ENCODE measurements at regions not wholly inside any gene's neighbourhood (a gene's known extent, or its start where the extent isn't known, plus 50 kb on each side); places are given as distances from the start of the nearest gene placed in this dataset.

DNA sequence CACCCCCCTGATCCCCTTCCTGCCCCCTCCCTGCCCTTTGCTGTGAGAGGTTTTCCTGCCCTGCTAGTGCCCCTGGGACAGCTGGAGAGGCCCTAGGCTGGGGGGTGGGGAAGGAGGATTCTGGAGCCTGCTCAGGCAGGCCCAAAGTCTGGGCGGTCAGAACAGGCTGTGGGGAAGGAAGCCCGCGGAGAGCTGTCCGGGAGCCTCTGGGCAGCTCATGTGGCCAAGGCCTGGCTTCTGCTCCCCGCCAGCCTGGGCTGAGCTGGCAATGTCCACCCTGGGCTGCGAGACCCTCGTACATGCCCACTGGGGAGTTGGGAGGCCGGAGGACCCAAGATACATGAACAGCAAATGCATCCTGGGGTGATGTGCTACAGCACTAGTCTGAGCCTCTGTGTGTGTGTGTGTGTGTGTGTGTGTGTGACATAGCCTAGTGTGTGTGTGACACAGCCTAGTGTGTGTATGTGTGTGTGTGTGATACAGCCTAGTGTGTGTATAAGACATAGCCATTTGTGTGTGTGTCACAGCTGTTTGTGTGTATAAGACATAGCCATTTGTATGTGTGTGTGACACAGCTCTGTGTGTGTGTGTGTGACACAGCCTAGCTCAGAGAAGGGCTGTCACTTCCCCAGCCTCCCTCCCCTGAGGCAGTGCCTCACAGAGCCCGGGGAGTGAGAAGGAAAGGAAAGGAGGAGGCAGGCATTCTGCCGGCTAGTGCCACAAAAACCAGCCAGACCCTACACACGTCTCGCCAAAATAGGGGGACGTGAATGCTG is 201.4 kb upstream of the CIBAR2 start:
- H3K27me3 ChIP-seq (ENCODE audit: insufficient read depth, low read length): no peaks in the 10 kb centered on the region
- no peak overlapping the region for H2BK12ac ChIP-seq (ENCODE audit: low read length)
- no peak overlapping the region for H2BK120ac ChIP-seq (ENCODE audit: insufficient read depth, low read length, poor library complexity)
- H4K12ac ChIP-seq (ENCODE audit: low read depth, low read length): no peak overlapping the region
- no peak overlapping the region for H3K4me2 ChIP-seq (ENCODE audit: low read length)
- no peaks in the 10 kb centered on the region for H3K79me2 ChIP-seq (ENCODE audit: control insufficient read depth, insufficient read depth, low read length, poor library complexity)
- H3K4ac ChIP-seq (ENCODE audit: low read depth, low read length): no peak overlapping the region
- H3K4me1 ChIP-seq (ENCODE audit: control insufficient read depth in 1 of 2, insufficient read depth in 2 of 2, low read length in 2 of 2): peaks cover 12% of the 10 kb centered on the region in 2 experiments
- no peak for DNase-seq
- no peak overlapping the region for H3K14ac ChIP-seq (ENCODE audit: low read length)
- no CpG with 5 or more reads among the region's 13 CpGs for WGBS (ENCODE audit: extremely low coverage, insufficient coverage, insufficient read length)
- no peaks in the 10 kb centered on the region for H3K79me1 ChIP-seq (ENCODE audit: low read length)
- H2AK5ac ChIP-seq (ENCODE audit: low read length): no peak overlapping the region
- no peak overlapping the region for H3K23ac ChIP-seq (ENCODE audit: low read length)
- no peak overlapping the region for H3K4me3 ChIP-seq (ENCODE audit: low read depth, low read length)
- H3K9me3 ChIP-seq (ENCODE audit: insufficient read depth, low read depth, low read length): peaks cover 2% of the 10 kb centered on the region
- no peak overlapping the region for H4K91ac ChIP-seq (ENCODE audit: low read depth, low read length)
- H4K8ac ChIP-seq (ENCODE audit: low read depth, low read length): no peak overlapping the region
- no peak overlapping the region for H3K27ac ChIP-seq (ENCODE audit: low read depth, low read length)
- H2AFZ ChIP-seq (ENCODE audit: insufficient read depth, low read length, poor library complexity): no peak overlapping the region
- H2BK5ac ChIP-seq (ENCODE audit: low read depth, low read length, poor library complexity): no peak overlapping the region
- no peak overlapping the region for H3K9ac ChIP-seq (ENCODE audit: low read length)
- H3K18ac ChIP-seq (ENCODE audit: low read length): no peak overlapping the region
- no peaks in the 10 kb centered on the region for H3K36me3 ChIP-seq (ENCODE audit: control insufficient read depth in 1 of 2, insufficient read depth in 2 of 2, low read length in 2 of 2)

DNA sequence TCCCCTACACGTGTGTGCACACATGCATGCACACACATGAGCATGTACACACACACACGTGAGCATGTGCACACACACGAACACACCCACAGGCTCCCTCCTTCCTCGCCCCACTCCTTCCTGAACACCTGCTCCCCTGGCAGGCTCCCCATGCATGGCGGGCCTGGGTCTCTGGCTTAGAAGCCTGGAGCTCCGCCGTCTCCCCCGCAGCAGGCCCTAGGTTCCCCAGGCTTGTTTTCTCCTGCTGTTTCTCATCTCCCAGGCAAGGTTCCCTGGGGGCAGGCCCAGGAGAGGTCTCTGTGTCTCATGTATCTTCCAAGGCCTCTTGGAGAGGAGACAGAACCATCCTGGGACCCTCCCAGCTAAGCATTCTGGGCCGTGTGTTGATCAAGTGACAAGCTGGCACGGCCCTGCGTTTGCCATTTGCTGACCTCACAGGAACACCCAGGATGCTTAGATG is 202.3 kb upstream of the CIBAR2 start:
- H3K4me2 ChIP-seq (ENCODE audit: low read length): no peak overlapping the region
- H2AFZ ChIP-seq (ENCODE audit: insufficient read depth, low read length, poor library complexity): no peak overlapping the region
- H2BK5ac ChIP-seq (ENCODE audit: low read depth, low read length, poor library complexity): no peak overlapping the region
- H4K8ac ChIP-seq (ENCODE audit: low read depth, low read length): no peak overlapping the region
- no peak overlapping the region for H3K9ac ChIP-seq (ENCODE audit: low read length)
- H2AK5ac ChIP-seq (ENCODE audit: low read length): no peak overlapping the region
- WGBS (ENCODE audit: extremely low coverage, insufficient coverage, insufficient read length): no CpG with 5 or more reads among the region's 11 CpGs
- H3K27ac ChIP-seq (ENCODE audit: low read depth, low read length): no peak overlapping the region
- H4K91ac ChIP-seq (ENCODE audit: low read depth, low read length): no peak overlapping the region
- no peaks in the 10 kb centered on the region for H3K79me2 ChIP-seq (ENCODE audit: control insufficient read depth, insufficient read depth, low read length, poor library complexity)
- no peaks in the 10 kb centered on the region for H3K79me1 ChIP-seq (ENCODE audit: low read length)
- H3K9me3 ChIP-seq (ENCODE audit: insufficient read depth, low read depth, low read length): peaks cover 2% of the 10 kb centered on the region
- H2BK12ac ChIP-seq (ENCODE audit: low read length): no peak overlapping the region
- no peak overlapping the region for H2BK120ac ChIP-seq (ENCODE audit: insufficient read depth, low read length, poor library complexity)
- DNase-seq: no peak
- H4K12ac ChIP-seq (ENCODE audit: low read depth, low read length): no peak overlapping the region
- H3K4me1 ChIP-seq (ENCODE audit: control insufficient read depth in 1 of 2, insufficient read depth in 2 of 2, low read length in 2 of 2): peaks cover 12% of the 10 kb centered on the region in 2 experiments
- H3K4ac ChIP-seq (ENCODE audit: low read depth, low read length): no peak overlapping the region
- H3K23ac ChIP-seq (ENCODE audit: low read length): no peak overlapping the region
- no peaks in the 10 kb centered on the region for H3K27me3 ChIP-seq (ENCODE audit: insufficient read depth, low read length)
- no peak overlapping the region for H3K18ac ChIP-seq (ENCODE audit: low read length)
- H3K36me3 ChIP-seq (ENCODE audit: control insufficient read depth in 1 of 2, insufficient read depth in 2 of 2, low read length in 2 of 2): no peaks in the 10 kb centered on the region
- H3K14ac ChIP-seq (ENCODE audit: low read length): no peak overlapping the region
- no peak overlapping the region for H3K4me3 ChIP-seq (ENCODE audit: low read depth, low read length)

DNA sequence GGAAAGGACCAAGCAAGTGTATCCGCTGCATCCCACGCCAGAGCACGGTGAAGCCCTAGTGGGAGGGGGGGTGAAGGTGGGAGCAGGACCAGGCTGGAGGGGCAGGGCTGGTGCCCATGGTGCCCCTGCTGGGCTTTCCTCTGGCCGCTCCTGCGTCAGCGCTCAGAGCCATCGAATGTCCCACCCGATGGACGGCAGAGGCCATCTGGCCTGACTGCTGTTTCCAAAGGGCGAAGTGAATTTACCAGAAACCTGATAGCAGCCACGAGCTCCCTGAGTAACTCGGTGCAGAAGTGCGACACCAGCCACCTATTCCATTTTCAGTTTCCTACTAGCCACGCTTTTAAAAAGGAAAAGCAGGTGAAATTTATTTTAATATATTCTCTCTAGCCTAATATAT is 203.6 kb upstream of the CIBAR2 start:
- Histone ChIP-seq H3K9ac (ENCODE audit: low read length) (no peak overlapping the region), H3K79me1 (ENCODE audit: low read length) (no peaks in the 10 kb centered on the region), H2BK5ac (ENCODE audit: low read depth, low read length, poor library complexity) (no peak overlapping the region), H3K4me1 (ENCODE audit: control insufficient read depth in 1 of 2, insufficient read depth in 2 of 2, low read length in 2 of 2) (peaks cover 12% of the 10 kb centered on the region in 2 experiments), H3K79me2 (ENCODE audit: control insufficient read depth, insufficient read depth, low read length, poor library complexity) (no peaks in the 10 kb centered on the region), H4K8ac (ENCODE audit: low read depth, low read length) (no peak overlapping the region), H3K23ac (ENCODE audit: low read length) (no peak overlapping the region), H4K91ac (ENCODE audit: low read depth, low read length) (no peak overlapping the region), H3K18ac (ENCODE audit: low read length) (no peak overlapping the region), H3K4me2 (ENCODE audit: low read length) (no peak overlapping the region), H3K27ac (ENCODE audit: low read depth, low read length) (no peak overlapping the region), H3K36me3 (ENCODE audit: control insufficient read depth in 1 of 2, insufficient read depth in 2 of 2, low read length in 2 of 2) (no peaks in the 10 kb centered on the region), H3K14ac (ENCODE audit: low read length) (no peak overlapping the region), H3K9me3 (ENCODE audit: insufficient read depth, low read depth, low read length) (peaks cover 2% of the 10 kb centered on the region), H2AFZ (ENCODE audit: insufficient read depth, low read length, poor library complexity) (no peak overlapping the region), H2BK12ac (ENCODE audit: low read length) (no peak overlapping the region), H2AK5ac (ENCODE audit: low read length) (no peak overlapping the region), H3K4ac (ENCODE audit: low read depth, low read length) (no peak overlapping the region), H3K27me3 (ENCODE audit: insufficient read depth, low read length) (no peaks in the 10 kb centered on the region), H3K4me3 (ENCODE audit: low read depth, low read length) (no peak overlapping the region), H2BK120ac (ENCODE audit: insufficient read depth, low read length, poor library complexity) (no peak overlapping the region), H4K12ac (ENCODE audit: low read depth, low read length) (no peak overlapping the region)
- whole genome bisulfite sequencing (ENCODE audit: extremely low coverage, insufficient coverage, insufficient read length): no CpG with 5 or more reads among the region's 14 CpGs
- DNase-seq: no peak

DNA sequence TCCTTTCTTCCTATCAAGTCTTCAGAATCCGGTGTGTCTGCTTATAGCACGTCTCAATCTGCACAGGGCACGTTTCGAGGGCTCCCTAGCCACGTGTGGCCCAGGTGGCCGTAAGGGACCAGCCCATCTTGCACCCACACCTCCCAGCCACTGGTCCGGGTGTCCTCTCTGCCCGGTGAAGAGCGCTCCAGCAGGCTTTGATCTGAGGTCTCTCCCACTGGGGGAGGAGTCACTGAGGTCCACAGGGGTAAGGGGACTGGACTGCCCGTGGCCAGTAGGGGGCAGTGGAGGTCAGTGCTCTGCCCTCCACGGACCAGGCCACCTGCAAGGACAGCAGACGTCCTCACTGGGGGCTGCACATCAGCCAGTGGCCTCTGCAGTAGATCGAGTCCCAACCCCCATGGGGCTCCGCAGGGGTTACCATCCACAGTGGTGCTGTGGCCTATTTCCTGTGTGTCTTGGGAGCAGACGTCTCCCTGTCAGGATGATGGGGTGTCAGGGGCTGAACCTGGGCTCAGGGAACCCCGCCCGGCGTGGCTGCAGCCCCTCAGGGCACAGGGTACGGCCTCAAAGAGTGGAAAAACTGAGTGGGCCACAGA is 204.1 kb upstream of the CIBAR2 start:
- no peak overlapping the region for H3K9ac ChIP-seq (ENCODE audit: low read length)
- H2BK12ac ChIP-seq (ENCODE audit: low read length): no peak overlapping the region
- no peak overlapping the region for H3K18ac ChIP-seq (ENCODE audit: low read length)
- WGBS (ENCODE audit: extremely low coverage, insufficient coverage, insufficient read length): no CpG with 5 or more reads among the region's 19 CpGs
- no peak overlapping the region for H2BK5ac ChIP-seq (ENCODE audit: low read depth, low read length, poor library complexity)
- no peak overlapping the region for H2AFZ ChIP-seq (ENCODE audit: insufficient read depth, low read length, poor library complexity)
- H3K27ac ChIP-seq (ENCODE audit: low read depth, low read length): no peak overlapping the region
- H3K4me1 ChIP-seq (ENCODE audit: control insufficient read depth in 1 of 2, insufficient read depth in 2 of 2, low read length in 2 of 2): peaks cover 12% of the 10 kb centered on the region in 2 experiments
- peak; percentile 56 to 73 for DNase-seq
- H3K4me3 ChIP-seq (ENCODE audit: low read depth, low read length): no peak overlapping the region
- H2AK5ac ChIP-seq (ENCODE audit: low read length): no peak overlapping the region
- no peak overlapping the region for H3K4me2 ChIP-seq (ENCODE audit: low read length)
- no peak overlapping the region for H3K14ac ChIP-seq (ENCODE audit: low read length)
- no peak overlapping the region for H4K8ac ChIP-seq (ENCODE audit: low read depth, low read length)
- H3K23ac ChIP-seq (ENCODE audit: low read length): no peak overlapping the region
- no peaks in the 10 kb centered on the region for H3K79me2 ChIP-seq (ENCODE audit: control insufficient read depth, insufficient read depth, low read length, poor library complexity)
- no peaks in the 10 kb centered on the region for H3K36me3 ChIP-seq (ENCODE audit: control insufficient read depth in 1 of 2, insufficient read depth in 2 of 2, low read length in 2 of 2)
- H2BK120ac ChIP-seq (ENCODE audit: insufficient read depth, low read length, poor library complexity): no peak overlapping the region
- H4K91ac ChIP-seq (ENCODE audit: low read depth, low read length): no peak overlapping the region
- H3K4ac ChIP-seq (ENCODE audit: low read depth, low read length): no peak overlapping the region
- no peak overlapping the region for H4K12ac ChIP-seq (ENCODE audit: low read depth, low read length)
- H3K79me1 ChIP-seq (ENCODE audit: low read length): no peaks in the 10 kb centered on the region
- peaks cover 2% of the 10 kb centered on the region for H3K9me3 ChIP-seq (ENCODE audit: insufficient read depth, low read depth, low read length)
- no peaks in the 10 kb centered on the region for H3K27me3 ChIP-seq (ENCODE audit: insufficient read depth, low read length)

All from trophoblast cell (in vitro differentiated cells and primary cell).